ENCODE measurements at regions not wholly inside any gene's neighbourhood (a gene's known extent, or its start where the extent isn't known, plus 50 kb on each side); places are given as distances from the start of the nearest gene placed in this dataset.

DNA sequence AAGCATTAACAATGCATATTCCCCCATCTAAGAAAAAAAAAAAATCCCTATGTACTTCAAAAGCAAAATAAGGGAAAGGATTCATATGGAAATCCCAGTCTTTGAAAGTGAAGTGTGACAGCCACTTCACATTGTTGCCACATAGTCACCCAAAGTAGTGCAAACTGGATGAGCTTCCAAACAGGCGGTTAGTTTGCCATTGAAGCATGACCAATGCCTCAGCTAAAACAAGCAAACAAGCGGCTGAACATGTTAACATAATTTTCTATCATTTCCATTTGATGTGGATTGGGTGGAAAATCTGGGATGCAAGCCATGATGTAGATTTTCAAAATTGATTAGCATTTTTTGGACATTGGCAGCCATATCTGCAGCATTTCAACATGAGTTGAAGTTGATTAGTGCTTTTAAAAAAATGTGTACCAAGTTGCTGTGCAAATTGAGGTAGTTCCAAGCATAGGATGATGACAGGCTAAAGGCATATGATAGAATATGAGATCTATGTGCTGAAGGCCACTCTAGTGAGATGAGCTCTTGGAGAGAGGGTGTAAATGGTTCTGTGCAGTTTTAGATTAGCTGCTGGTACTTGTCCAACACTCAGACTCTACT is 405.2 kb downstream of the NR2F2 start:
- DNase-seq (ENCODE audit: low read depth in 2 of 2), result no peak

DNA sequence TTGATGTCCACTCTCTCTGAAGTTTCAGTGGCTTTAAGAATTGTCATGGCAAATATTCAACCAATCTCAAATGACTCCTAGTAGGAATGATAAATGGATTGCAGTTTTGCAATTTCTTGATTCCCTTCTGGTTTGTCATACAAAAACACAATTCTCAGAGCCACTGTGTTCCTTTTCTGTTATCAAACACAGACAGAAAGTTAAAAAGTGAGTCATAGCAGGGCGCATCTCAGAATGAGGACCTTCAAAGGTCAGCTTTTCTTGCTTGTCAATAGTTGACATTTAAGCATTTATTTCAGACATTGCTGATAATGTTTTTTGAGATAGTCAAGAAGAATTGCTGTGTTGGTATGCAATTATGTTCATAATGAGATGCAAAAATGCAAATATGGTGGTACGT is 405.9 kb downstream of the NR2F2 start:
- no peak for DNase-seq (ENCODE audit: low read depth in 2 of 2)

DNA sequence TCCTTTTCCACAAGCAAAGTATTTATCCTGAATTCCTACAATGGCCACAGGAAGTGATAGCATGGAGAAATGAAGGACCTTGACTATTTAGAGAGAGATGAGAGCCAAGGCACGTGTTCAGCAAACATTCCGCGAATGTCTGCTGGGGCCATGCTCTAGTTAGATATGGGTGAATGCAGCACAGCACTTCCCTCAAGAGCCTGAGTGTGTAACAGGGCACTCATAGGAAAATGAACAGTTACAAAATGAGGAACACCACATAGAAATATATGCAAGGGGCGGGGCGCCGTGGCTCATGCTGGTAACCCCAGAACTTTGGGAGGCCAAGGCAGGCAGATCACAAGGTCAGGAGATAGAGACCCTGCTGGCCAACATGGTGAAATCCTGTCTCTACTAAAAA is 406.9 kb downstream of the NR2F2 start:
- DNase-seq (ENCODE audit: low read depth in 2 of 2), result no peak

DNA sequence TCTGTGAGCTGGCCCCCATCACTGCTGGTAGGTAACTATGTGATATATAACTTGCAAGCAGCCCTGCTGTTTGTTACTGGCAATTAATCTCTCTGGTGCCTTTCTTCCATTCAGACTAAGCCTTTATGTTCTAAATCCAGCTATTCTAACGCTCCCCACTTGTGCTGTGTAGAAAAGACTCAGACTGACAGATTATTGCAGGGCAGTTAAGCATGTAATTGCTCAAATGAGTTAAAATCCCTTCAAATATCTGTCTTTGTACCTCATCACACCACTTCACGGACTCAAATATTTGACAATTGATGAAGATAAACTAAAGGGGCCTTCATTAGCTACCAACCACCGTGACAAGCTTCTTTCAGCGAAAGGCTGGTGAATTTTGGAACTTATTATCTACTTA is 416.2 kb downstream of the NR2F2 start:
- DNase-seq (ENCODE audit: low read depth in 2 of 2), result no peak

DNA sequence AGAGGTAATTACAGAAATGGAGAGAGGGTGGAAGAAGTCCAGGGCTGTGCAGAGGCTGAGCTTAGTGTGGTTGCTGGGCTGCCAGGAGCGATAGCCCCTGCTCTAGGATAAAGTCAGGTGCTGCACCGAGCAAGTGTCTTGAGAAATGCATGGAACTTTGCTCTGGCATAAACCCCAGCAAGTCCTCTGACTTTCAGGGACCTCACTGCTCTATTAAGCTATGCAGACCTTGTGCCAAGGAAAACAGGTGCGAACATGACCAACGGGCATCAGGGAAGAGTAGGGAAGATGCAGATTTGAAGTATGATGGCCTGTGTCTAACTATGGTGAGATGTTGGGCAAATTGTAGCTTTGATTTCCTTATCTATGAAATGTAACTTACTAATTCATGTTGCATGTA is 416.8 kb downstream of the NR2F2 start:
- DNase-seq (ENCODE audit: low read depth in 2 of 2), result no peak

DNA sequence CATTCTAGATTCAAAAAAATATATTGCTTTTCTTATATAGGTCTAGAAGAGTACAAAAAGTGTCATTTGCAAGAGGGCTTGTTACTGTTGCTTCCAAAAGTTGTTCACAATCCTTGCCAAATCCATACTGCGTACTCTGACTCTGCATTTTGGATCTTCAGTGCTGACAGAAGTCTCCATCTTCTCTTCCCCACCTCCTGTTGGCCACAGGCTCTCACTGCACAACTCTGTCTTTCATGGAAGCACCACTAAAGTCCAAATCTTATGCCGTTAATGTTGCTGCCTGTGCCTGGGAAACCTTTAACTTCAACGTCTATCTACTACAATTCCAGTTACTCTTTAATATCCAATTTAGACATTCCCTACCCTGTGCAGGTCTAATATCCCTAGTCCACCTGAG is 419.9 kb downstream of the NR2F2 start:
- DNase-seq (ENCODE audit: low read depth in 2 of 2), result no peak

DNA sequence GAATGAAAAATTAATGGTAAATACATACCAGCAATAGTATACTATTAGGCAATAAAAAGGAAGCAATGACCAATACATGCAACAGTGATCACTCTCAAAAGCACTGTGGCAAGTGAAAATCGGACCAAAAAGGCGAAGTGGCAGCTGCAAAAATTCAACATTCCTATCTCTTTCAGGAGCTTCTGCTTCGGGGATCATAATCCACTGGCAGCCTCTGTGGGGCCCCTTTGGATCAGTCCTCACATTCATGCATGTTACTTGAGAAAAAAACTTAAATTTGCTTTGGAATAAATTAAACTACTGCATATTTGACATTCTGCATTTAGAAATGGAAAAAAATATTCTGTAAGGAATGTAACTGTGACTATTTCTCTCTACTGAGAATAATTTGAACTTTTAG is 425.6 kb downstream of the NR2F2 start:
- no peak for DNase-seq (ENCODE audit: low read depth in 2 of 2)

DNA sequence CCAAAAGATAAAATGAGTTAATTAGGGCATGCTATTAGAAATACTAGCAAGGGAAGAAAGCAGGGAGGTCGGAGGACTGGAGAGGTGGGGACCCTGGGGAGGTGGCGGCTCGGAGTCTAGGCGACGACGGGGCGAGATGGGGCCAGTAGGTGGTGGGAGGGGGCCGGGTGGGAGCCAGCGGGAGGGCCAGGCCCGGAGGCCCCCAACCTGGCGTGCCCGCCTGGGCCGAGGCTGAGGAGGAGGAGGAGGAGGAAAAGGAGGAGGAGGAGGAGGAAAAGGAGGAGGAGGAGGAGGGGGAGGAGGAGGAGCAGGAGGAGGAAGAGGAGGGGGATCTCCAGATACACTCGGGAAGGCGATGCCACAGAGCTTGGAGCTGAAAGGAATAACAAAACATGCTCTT is 426.2 kb downstream of the NR2F2 start:
- no peak for DNase-seq (ENCODE audit: low read depth in 2 of 2)

DNA sequence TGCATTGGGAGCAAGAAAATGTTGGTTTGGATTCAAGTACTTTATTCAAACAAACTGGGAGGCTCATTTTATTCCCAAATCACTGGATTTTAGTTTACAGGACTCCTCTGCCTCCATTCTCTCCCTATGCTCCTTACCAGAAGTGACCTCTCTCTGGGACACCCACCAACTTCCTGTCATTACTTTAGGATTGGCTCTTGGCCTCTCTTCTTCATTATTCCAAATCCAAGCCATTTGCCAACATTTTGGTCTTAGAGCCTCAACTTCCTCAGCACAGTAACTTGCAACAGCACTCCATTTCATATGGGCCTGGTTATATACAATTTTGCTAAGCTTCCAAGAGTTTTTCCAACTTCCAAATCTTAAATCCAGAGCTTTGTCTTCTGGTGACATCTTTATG is 432.1 kb downstream of the NR2F2 start:
- no peak for DNase-seq (ENCODE audit: low read depth in 2 of 2)

DNA sequence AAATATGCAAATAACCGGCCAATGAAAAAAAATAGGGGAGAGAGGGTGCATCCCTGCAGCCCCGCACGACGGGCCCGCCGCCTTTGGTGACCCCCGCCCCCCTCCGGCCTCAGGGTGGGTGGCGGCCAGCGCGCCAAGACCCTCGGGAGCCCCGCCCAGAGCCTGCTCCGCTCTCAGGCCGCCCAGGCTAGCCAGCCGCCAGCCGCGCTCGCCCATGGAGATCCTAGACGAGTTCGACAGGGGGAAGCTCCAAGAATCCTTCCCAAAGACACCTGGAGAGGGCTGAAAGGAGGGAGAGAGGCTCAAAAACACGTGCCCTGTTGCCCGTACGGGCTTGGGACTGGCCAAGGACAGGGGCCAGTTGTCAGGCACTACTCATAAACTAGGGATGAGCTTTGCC is 434.0 kb downstream of the NR2F2 start:
- DNase-seq (ENCODE audit: low read depth in 2 of 2), result no peak

DNA sequence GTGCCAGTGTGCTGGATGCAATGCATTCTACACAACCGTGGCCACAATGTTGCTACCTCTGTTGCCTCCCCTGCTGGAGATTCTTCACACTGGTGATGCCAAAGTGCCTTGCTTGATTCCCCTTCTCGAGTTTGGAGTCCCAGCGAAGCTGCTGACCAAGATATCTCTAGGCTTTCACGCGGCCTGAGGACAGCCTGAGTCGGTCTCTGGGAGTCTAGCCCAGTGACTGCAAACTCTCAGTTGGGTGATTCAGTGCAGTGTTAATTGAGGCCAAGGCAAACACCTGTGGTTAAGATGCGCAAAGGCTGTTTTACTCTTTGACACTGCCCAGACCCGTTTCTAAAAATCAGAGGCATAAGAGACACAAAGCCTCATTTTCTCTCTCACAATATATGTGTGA is 434.4 kb downstream of the NR2F2 start:
- DNase-seq (ENCODE audit: low read depth in 2 of 2), result no peak

DNA sequence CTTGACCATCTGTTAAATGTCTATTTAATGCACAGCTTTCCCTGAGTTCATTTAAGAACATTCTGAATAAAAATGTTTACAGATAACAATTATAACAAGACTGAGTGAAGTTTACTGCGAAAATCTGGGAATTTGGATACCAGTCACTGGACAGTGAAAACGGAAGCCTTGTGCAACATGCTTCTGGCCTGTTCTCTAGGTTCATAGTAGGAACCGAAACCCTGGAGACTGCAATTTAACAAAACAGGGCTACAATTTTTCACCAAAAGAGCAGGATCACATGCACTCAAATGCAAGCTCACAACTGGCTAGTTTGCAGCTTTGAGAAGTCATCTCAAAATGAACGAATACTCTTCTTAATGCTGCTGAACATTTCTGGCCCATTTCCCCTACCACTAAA is 435.9 kb downstream of the NR2F2 start:
- DNase-seq (ENCODE audit: low read depth in 2 of 2), result no peak

DNA sequence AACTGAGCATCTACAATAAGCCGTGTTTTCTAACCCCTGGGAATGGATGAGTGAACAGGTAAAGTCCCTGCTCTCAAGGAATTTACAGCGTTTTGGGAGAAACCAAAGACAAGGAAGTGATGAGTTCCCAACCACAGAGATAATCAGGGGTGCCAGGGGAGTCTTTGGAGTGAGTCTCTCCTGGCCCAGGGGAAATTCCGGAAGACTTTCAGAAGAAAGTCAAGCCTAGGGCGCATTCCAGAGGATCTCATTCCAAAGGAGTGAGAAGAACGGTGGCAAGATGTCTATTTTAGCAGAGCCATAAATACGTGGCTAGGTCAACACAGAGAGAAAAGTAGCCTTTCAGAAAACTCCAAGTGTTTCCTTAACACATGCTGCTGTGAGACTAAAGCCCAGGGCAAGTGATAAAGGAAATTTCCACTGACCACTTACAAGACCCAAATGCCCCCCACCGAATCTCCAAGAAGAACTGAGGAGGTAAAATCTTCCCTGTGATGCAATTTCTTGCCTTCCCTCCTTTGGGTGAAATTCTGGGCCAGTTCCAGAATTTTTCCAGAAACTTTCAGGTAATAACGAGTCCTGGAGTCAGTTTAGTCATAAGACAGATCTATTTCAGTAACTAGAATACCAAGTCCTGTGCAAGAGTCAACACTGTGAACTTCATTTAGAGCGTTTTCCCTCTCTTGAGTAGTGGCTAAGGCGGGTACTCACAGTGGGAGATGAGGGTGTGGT is 437.4 kb downstream of the NR2F2 start:
- no peak for DNase-seq (ENCODE audit: low read depth in 2 of 2)

DNA sequence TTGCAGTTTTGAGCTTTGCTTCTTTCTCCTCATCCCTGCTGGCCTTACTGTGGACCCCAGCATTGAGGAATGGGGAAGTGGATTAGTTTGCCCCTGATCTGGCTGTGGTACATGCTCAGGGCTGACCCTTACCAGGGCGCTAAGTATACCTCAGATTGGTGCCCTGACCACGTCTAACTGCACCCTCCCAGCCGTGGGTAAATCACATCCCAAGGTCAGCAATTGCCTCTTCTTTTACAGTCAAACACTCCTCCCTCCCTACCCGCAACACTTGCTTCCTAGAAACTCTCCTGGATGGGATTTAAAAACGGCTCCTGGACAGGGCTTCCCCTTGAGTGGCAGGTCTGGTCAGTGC is 437.9 kb downstream of the NR2F2 start:
- no peak for DNase-seq (ENCODE audit: low read depth in 2 of 2)

DNA sequence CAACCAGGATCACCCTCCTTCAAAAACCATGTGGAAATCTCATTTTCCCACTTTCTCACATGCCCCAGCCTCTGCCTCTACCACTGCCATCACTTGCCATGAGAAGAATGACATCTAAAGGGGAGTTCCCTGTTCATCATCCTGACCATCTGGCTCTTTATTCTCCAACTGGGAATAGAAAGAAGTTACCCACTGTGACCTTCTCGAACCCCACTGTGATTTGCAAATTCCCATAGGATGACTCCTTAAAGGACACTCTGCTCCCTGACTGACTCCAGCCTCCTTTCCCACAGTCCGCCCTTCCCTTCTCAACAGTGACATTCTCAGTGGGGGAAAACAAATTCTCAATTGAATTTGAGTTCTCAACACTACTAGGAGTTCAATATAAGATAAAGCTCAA is 440.5 kb downstream of the NR2F2 start:
- no peak for DNase-seq (ENCODE audit: low read depth in 2 of 2)

DNA sequence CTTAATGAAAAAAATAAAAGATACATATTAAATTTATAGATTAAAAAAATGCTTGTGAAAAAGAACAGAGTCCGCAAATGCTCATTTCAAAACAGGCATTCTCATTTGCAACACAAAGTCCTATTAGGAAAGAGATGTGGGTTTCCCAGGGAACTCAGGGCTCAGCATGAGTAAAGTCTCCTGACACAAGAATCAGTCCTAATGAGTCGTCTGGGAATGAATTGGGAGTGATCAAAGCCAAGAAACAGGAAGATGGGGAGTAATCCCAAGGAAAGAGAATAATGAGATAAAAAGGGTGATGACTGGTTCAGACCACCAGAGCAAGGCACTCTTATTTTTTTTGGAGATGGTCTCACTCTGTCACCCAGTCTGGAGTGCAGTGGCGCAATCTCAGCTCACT is 443.7 kb downstream of the NR2F2 start:
- DNase-seq (ENCODE audit: low read depth in 2 of 2), result no peak

DNA sequence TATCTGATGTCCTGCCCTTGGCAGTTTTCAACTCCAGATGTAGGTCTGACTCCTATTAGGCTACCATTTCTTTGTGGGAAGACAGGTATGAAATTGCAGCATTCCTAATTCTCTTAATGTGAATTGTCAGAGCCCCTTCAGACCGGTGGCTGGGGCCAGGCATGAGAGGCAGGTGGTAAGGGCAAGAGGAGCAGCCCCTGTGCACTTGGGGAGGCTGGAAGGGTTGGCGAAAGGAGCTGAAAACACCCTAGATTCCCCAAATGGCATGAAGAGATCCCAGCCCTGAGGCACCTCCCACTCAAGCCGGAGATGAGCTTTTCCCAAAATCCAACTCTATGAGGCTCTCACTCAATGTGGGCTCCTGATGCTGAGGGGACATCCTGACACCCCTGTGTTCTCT is 453.2 kb downstream of the NR2F2 start:
- DNase-seq (ENCODE audit: low read depth in 2 of 2), result no peak

DNA sequence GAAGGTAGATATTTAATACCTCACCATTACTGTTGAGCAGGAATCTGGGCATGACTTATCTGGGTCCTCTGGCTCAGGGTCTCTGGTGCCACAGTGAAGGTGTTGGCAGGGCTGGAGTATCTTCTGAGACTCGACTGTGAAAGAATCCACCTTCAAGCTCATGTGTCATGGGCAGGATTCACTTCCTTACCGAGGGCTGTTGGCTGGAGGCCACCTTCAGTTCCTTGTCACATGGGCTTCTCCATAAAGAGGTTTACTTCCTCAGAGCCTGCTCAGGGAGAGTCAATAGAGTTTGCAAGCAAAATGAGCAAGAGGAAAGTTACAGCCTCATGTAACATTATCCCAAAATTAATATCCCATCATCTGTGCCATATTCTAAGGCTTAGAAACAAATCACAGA is 459.5 kb downstream of the NR2F2 start:
- no peak for DNase-seq (ENCODE audit: low read depth in 2 of 2)

DNA sequence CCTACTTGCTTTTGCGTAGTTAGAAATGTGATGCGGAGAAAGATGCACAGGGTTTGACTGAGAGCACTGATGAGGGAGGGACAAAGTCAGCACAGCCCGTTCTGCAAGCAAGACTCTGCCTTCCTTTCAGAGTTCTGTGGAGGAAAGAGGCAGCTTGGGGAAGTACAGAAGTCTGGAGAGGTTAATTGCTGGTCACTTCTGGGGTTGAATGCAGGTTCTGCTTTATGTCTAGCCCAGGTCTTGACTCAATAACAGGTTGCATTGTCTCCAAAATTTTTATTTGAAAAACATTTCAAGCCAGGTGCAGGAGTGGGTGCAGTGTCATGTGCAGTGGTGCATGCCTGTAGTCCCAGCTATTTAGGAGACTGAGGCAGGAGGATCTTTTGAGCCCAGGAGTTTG is 461.7 kb downstream of the NR2F2 start:
- no peak for DNase-seq (ENCODE audit: low read depth in 2 of 2)

DNA sequence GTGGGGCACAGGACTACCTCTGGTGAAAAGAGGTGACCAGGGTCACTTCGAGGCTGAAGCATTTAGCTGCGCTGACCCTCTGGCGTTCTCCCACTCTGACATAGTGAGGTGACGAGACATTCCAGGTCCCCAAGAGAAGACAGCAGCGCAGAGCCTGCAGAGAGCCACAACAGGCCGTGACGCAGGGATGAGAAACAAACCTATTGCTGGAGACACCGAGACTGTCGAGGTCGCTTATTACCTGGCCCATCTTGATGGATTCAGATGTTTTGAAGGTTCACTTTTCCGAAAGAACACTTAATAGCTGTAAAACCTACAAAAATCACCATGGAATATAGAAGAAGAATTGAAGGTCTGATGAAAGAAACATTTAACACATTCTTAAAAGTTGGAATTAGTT is 466.3 kb downstream of the NR2F2 start:
- no peak for DNase-seq (ENCODE audit: low read depth in 2 of 2)

DNA sequence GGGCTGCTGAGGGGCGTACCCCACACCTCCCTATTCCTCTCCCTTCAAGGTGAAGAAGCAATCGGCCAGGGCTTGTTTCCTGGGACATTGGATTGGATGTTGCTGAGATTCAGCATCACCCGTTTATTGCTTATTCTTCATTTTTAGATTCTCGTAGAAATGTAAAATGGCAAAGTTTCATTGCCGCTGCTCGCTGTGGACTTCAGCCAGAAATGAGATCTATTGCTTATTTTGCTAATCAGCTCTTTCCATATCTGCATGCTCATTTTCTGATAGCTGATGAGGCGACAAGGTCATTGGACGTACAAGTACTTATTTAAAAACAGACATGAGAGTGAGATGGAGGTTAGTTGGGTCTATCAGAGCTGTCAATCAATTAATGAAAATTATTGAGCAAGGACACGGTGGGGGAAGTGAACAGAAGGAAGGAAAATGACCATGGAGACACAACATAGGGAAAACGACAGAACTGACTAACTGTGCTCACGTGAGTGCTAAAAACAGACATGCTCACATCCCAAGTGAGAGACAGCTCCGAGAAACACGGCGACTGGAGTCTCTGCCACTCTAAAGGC is 471.2 kb downstream of the NR2F2 start:
- DNase-seq (ENCODE audit: low read depth in 2 of 2), result no peak

DNA sequence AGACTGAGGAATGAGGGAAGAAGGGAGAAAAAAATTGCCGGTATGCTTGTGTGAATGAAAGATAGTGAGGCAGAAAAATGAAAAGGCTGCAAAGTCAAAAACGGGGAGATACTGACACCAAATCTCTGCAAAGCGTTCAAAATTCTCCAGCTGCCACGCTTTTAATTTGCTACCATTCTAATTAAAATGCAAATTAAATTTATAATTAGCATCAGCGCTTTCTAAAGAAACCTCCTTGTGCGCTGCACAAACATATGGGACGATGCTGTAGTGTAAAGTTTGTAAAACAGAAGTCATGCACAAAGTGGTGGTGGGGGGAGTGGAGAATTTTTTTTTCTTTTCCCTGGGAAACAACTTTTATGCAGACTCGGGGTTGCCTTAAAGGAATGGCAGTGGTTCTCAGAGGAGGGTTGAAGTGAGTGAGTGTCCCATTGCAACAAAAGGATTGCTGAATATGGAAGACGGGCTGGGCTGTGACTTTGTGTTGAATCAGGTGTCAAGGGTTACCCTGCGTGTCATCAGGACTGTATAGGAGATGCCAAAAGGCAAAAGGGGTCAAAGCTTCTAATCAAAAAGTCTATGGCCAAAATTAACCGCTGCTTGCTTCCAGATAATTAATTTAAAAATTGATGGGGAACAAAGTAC is 472.2 kb downstream of the NR2F2 start:
- DNase-seq (ENCODE audit: low read depth in 2 of 2), result no peak

DNA sequence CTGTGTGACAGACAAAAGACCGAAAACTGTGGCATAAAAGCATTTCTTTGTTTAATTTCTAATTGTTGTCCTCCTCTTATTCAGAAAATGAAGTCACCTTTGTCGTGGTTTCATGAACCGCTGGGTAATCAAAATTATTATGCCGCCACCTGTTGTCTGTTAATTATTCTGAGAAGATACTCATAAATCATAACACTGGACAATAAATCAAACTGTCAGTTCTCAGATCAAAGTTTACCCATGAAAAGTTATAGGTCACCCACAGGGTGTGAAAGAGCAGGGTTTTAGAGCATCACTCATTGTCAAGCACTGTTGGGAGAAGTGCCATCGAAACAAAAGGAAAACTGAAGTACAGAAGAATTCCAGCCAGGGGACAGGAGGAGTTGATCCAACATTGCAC is 474.3 kb downstream of the NR2F2 start:
- no peak for DNase-seq (ENCODE audit: low read depth in 2 of 2)
